ENCODE measurements at regions not wholly inside any gene's neighbourhood (a gene's known extent, or its start where the extent isn't known, plus 50 kb on each side); places are given as distances from the start of the nearest gene placed in this dataset.

- no peak for DNase-seq
- Histone ChIP-seq H3K4me3 (no peak overlapping the region), H3K9me3 (replicated peaks) (peaks cover 27% of the 10 kb centered on the region), H3K36me3 (no peaks in the 10 kb centered on the region), H3K4me1 (no peaks in the 10 kb centered on the region), H3K27ac (replicated peaks) (no peak overlapping the region), H3K27me3 (ENCODE audit: low read depth) (no peaks in the 10 kb centered on the region)
- intact Hi-C loops (cut with micrococcal nuclease): no loop called here
- TF ChIP-seq CTCF (IDR thresholded peaks at IDR 0.05; ENCODE audit: borderline replicate concordance): no peak
Measured at GRCh38 chr21:28196981-28197380, 795.7 kb downstream of the LTN1 start.

GRCh38 chr21:28193189-28193588, 799.5 kb downstream of the LTN1 start:
- TF ChIP-seq CTCF (IDR thresholded peaks at IDR 0.05; ENCODE audit: borderline replicate concordance): no peak
- Histone ChIP-seq H3K9me3 (replicated peaks) (peaks cover 17% of the 10 kb centered on the region), H3K4me3 (no peak overlapping the region), H3K27ac (replicated peaks) (no peak overlapping the region), H3K27me3 (ENCODE audit: low read depth) (no peaks in the 10 kb centered on the region), H3K36me3 (no peaks in the 10 kb centered on the region), H3K4me1 (no peaks in the 10 kb centered on the region)
- intact Hi-C loops (cut with micrococcal nuclease): no loop called here
- DNase-seq: no peak

GRCh38 chr21:28186604-28187003, 806.1 kb downstream of the LTN1 start:
- H3K27ac ChIP-seq (replicated peaks): no peak overlapping the region
- no peak for TF ChIP-seq CTCF (IDR thresholded peaks at IDR 0.05; ENCODE audit: borderline replicate concordance)

GRCh38 chr21:28181730-28182129, 810.9 kb downstream of the LTN1 start:
- no peaks in the 10 kb centered on the region for H3K36me3 ChIP-seq
- H3K27me3 ChIP-seq (ENCODE audit: low read depth): no peaks in the 10 kb centered on the region
- H3K4me3 ChIP-seq: no peak overlapping the region
- no peak for DNase-seq
- no peaks in the 10 kb centered on the region for H3K4me1 ChIP-seq
- no peak for TF ChIP-seq CTCF (IDR thresholded peaks at IDR 0.05; ENCODE audit: borderline replicate concordance)
- H3K9me3 ChIP-seq (replicated peaks): peaks cover 8% of the 10 kb centered on the region
- H3K27ac ChIP-seq (replicated peaks): no peak overlapping the region
- intact Hi-C loops (cut with micrococcal nuclease): no loop called here

More at GRCh38 chr21:28186604-28187003, 806.1 kb downstream of the LTN1 start:
- Histone ChIP-seq H3K9me3 (replicated peaks) (peaks cover 8% of the 10 kb centered on the region), H3K36me3 (no peaks in the 10 kb centered on the region), H3K4me1 (no peaks in the 10 kb centered on the region), H3K4me3 (no peak overlapping the region), H3K27me3 (ENCODE audit: low read depth) (no peaks in the 10 kb centered on the region)
- DNase-seq: no peak
- intact Hi-C loops (cut with micrococcal nuclease): no loop called here

GRCh38 chr21:28179136-28179535, 813.5 kb downstream of the LTN1 start:
- intact Hi-C loops (cut with micrococcal nuclease): no loop called here
- Histone ChIP-seq H3K27ac (replicated peaks) (no peak overlapping the region), H3K27me3 (ENCODE audit: low read depth) (no peaks in the 10 kb centered on the region), H3K36me3 (no peaks in the 10 kb centered on the region), H3K4me1 (no peaks in the 10 kb centered on the region), H3K9me3 (replicated peaks) (peaks cover 11% of the 10 kb centered on the region), H3K4me3 (no peak overlapping the region)
- no peak for DNase-seq
- no peak for TF ChIP-seq CTCF (IDR thresholded peaks at IDR 0.05; ENCODE audit: borderline replicate concordance)

- intact Hi-C loops (cut with micrococcal nuclease): no loop called here
- Histone ChIP-seq H3K9me3 (replicated peaks) (peaks cover 4% of the 10 kb centered on the region), H3K27me3 (ENCODE audit: low read depth) (no peaks in the 10 kb centered on the region), H3K36me3 (no peaks in the 10 kb centered on the region), H3K4me1 (no peaks in the 10 kb centered on the region), H3K4me3 (no peak overlapping the region), H3K27ac (replicated peaks) (no peak overlapping the region)
- DNase-seq: no peak
- no peak for TF ChIP-seq CTCF (IDR thresholded peaks at IDR 0.05; ENCODE audit: borderline replicate concordance)
Measured at GRCh38 chr21:28177124-28177523, 815.6 kb downstream of the LTN1 start.

Data from left ventricle myocardium inferior (tissue), 1 donor.